NCI-H510A (cell line): ENCODE measurements at regions not wholly inside any gene's neighbourhood (a gene's known extent, or its start where the extent isn't known, plus 50 kb on each side); places are given as distances from the start of the nearest gene placed in this dataset.

Source experiments
- DNase-seq: peaks from one replicate; lab custom pipeline; 2025; lab: John Stamatoyannopoulos, UW

GRCh38 chr1:30514137-30514654 lies 209.2 kb downstream of the MATN1 start:
- DNase-seq, result no peak

DNA sequence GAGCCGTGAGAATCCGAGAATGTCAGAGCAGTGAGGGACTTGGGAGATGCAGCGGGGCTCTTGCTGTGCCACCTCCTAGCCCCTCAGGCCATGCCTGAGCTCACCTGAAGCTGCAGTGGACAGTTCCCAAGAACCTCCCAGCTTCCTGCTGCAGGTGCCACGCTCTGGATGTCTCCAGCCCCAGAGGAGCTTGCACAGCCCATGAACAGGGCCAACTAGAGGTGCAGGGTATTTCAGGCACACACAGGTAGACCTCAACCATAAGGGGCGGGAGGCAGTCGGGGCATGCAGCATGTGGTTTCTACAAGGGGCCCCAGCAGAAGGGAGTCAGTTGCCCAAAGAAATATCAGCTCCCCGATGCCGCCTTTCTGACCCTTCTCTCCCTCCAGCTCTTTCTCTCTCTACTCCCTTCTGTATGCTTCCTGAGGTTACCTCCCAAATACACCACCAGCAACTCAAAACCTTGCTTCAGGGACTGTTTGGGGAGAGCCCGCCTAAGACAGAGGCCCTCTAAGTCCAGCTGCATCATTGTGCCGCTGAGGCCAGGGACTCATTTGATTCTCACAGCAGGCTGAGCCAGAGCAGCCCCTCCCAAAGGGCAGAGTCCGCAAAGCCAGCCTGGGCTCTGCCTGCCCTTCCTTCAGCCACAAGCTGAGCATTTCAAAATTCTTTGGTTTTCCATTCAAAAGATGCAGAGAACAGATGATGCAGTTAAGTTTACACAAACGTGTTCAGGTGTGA lies 209.8 kb downstream of the MATN1 start:
- DNase-seq, result no peak

DNA sequence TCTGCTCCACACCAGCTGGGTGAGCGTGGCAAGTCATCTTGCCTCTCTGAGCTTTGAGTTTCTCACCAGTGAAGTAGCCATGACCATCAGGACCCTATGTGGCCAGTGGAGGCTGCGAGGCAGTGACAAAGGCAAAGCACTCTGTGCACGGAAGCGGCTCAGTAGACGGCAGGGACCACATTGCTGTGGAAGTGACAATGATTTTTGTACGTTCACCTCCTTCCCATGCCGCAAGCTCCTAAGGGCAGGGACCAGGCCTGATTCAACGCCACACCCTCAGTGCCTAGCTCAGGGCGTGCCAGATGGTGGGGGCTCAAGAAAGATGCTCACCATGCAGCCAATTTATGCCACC lies 210.5 kb downstream of the MATN1 start:
- no peak for DNase-seq

DNA sequence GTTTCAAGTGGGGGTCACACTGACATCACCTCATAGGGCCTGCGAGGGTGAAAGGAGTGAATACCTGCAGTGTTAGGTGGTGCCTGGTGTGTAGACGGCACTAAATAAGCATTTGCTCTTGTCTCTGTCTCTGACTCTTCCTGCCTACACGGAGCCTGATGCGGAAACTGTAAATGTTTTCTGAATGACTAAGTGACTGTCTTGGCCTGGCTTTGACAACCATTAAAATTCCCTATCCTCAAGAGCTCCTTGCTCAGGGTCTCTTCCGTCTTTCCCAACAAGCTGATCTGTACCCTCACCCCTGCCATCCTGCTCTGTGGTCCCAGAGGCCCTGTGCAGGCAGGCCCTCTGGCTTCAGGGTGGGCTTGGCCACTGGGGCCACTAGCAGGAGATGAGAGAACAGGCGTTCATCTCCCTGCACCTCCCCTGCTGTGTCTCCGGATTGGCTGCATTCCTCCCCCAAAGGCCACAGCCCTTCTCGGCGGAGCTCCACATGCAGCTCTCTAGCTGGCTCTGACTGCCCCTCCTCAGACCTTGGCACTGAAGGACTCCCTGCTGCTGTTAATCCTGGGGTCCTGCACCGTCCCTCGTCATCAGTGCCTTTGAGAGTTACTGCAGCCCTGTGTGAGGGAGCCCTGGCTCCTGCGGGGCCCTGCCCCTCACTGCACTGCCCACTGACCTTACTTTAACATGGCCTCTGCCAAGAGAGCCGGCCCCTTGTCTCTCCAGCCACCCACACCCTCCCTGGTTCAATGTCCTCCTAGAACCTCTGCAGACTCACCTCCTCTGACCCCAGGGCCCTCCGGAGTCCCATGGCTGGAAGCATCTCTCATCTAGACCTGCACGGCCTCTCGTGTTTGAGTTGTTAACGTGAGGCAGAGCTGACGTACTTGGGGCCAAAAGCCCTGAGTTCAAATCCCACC lies 211.1 kb downstream of the MATN1 start:
- DNase-seq, result no peak

DNA sequence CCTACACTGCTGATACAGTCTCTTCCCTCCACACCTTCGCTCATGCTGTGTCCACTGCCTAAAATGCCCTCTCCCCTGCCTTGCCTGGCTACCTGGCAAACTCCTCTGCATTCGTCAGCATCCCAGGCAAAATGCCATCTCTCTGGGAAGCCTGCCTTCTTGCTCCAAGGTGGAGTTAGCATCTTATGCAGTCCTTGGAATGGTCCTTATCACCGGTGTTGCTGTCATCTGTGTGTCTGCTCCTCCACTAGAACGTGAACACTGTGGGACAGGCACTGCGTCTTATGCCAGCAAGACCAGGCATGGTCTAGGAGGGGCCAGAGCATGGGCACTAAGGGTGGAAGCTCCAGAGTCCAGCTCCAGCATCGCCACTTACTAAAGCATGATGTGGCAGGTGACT lies 211.8 kb downstream of the MATN1 start:
- DNase-seq, result no peak

GRCh38 chr1:30511106-30511505 lies 212.3 kb downstream of the MATN1 start:
- no peak for DNase-seq

DNA sequence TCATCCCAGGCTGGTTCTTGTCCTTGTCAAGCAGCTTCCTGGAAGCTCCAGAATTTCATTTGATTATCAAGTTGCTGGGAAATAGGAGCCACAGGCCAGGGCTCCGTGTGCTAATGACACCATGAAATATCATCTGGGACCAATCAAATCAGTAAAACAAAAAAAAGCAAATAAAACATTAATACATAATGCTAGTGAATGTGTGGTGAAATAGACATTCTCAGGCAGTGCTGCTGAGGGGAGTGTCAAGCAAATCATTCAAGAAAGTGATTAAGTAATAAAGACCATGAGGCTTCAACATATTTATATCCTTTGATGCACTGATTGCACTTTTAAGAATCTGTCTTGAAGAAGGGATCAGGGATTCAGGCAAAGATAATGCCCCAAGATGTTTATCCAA lies 213.7 kb downstream of the MATN1 start:
- DNase-seq, result no peak

GRCh38 chr1:30508611-30509010 lies 214.8 kb downstream of the MATN1 start:
- no peak for DNase-seq

GRCh38 chr1:30508175-30508448 lies 215.3 kb downstream of the MATN1 start:
- no peak for DNase-seq

GRCh38 chr1:30507401-30508174 lies 215.8 kb downstream of the MATN1 start:
- DNase-seq, result no peak

- no peak for DNase-seq
These were observed 216.4 kb downstream of the MATN1 start for GRCh38 chr1:30507016-30507312.

DNA sequence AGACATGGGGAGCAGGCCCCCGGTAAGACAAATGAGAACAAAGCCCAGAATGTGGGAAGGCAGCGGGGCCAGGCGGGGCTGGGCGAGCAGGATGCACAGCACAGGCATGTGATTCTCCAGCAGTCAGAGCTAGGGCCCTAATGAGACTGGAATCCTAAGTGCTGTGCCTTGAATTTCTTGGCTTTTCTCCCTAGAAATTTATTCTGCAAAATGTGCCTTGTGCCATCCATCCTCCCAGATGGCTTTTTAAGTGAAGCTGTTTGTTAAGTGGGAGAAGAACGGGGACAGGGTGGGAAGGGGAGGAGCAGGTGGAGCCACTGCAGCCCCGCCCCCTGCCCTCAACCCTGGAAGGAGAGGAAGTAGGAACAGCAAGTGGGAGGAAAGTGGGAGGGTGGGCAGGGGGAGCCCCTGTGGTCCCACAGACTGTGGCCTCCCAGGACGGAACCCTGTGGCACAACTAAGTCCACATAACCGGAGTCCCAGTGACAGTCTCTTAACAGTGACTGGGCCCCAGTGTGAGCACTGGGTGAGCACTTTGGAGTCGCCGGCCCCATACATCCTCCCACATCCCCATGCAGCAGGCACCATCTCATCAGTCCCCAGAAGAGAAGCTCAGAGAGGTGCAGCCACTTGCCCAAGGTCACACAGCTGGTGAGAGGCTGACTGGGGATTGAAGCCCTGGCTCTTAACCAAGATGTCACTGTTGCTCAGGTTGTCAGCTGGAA lies 216.9 kb downstream of the MATN1 start:
- DNase-seq, result no peak

- DNase-seq, result no peak
These were observed 217.5 kb downstream of the MATN1 start for GRCh38 chr1:30505853-30506252.

GRCh38 chr1:30492451-30492850 lies 230.9 kb downstream of the MATN1 start:
- no peak for DNase-seq

GRCh38 chr1:30491831-30492230 lies 231.6 kb downstream of the MATN1 start:
- DNase-seq, result no peak

- DNase-seq, result no peak
These were observed 232.8 kb downstream of the MATN1 start for GRCh38 chr1:30490554-30491053.

DNA sequence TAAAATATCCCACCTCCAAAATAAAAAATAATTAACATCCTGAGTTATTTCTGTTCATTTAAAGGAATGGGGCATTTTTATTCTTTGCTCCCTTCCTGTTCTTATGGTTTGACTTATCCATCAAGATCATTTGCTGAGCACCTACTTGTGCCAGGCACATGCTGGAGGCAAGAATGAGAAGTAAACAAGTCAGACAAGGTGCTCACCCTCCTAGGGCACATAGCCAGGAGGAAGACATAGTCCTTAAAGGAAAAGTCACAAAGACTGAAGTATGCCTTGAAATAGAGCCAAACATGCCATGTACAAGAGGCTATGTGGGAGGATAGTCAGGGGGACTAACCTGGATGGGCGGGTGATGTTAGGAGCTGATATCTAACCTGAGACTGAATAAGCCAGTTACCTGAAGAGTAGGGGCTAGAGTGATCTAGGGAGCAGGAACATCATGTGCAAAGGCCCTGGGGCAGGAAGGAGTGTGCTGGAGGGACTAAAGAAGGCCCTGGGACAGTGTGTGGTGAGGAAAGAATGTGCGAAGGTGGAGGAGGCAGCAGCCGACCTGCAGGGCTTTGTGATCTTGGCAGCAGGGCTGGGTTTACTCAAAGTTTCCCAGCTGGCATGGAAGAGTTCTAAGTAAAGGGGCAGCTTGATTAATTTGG lies 233.5 kb downstream of the MATN1 start:
- DNase-seq, result no peak

- no peak for DNase-seq
These were observed 235.0 kb downstream of the MATN1 start for GRCh38 chr1:30488324-30488913.

- no peak for DNase-seq
These were observed 236.3 kb downstream of the MATN1 start for GRCh38 chr1:30487042-30487441.

DNA sequence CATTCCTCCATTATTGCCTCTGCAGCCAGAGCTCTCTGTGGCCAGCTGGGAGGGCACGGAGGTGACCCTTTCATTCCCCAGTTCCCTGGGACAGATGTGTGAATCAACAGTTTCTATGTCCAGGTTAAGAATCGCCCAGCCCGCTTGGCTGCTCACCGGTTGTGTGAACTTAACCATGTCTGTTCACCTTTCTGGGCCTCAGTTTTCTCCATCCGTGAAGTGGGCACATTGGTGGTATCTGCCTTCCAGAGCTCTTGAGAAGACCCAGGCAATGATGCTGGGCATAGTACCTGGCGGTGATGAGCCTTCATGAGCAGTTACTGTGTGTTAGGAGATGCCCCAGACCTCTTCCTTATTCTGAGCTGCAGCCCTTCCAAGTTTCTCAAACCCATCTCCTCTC lies 238.3 kb downstream of the MATN1 start:
- no peak for DNase-seq

GRCh38 chr1:30484668-30485067 lies 238.7 kb downstream of the MATN1 start:
- no peak for DNase-seq
